CD14-positive monocyte (primary cell): ENCODE measurements at regions not wholly inside any gene's neighbourhood (a gene's known extent, or its start where the extent isn't known, plus 50 kb on each side); places are given as distances from the start of the nearest gene placed in this dataset.

ENCODE experiments used
- DNase-seq, 3 donors: peaks; one replicate each; pipeline ENCODE4 v3.0.0-alpha.2; 2011 to 2022
- H2AFZ ChIP-seq: 2 replicates; pipeline ENCODE4 v1.6.0; 2012; ENCODE audit warnings: mild to moderate bottlenecking, low read depth, low read length, inconsistent platforms; ENCODE audit not compliant: insufficient read depth, poor library complexity, severe bottlenecking
- H3K27ac ChIP-seq, 2 donors: 1 replicate in 1 of 2; 2 replicates in 1 of 2; pipeline ENCODE4 v1.5.1; 2012 to 2013; ENCODE audit warnings: low read length in 2 of 2, control low read depth in 1 of 2, inconsistent platforms in 1 of 2, low read depth in 1 of 2, mild to moderate bottlenecking in 1 of 2
- H3K27me3 ChIP-seq, 2 donors: one replicate each; pipeline versions ENCODE4 v1.6.0 to v1.6.1; 2011 to 2013; ENCODE audit warnings: low read length in 2 of 2; ENCODE audit not compliant: control insufficient read depth in 2 of 2, insufficient read depth in 2 of 2
- H3K36me3 ChIP-seq, 2 donors: replicated peaks in 1 of 2; 1 replicate in 1 of 2; 2 replicates in 1 of 2; pipeline versions ENCODE4 v1.5.1 to v1.6.1; 2012 to 2013; ENCODE audit warnings: low read length in 2 of 2, control low read depth in 1 of 2, inconsistent platforms in 1 of 2, mild to moderate bottlenecking in 1 of 2; ENCODE audit not compliant: insufficient read depth in 2 of 2, control insufficient read depth in 1 of 2
- H3K4me1 ChIP-seq, 2 donors: 1 replicate in 1 of 2; 2 replicates in 1 of 2; pipeline versions ENCODE4 v1.5.1 to v1.6.1; 2012 to 2013; ENCODE audit warnings: low read length in 2 of 2, control low read depth in 1 of 2, inconsistent platforms in 1 of 2, mild to moderate bottlenecking in 1 of 2, moderate library complexity in 1 of 2; ENCODE audit not compliant: insufficient read depth in 2 of 2, control insufficient read depth in 1 of 2
- H3K4me2 ChIP-seq: replicated peaks from 2 replicates; pipeline ENCODE3; 2012; ENCODE audit warnings: low read length, moderate library complexity, mild to moderate bottlenecking; ENCODE audit not compliant: poor library complexity, severe bottlenecking; ENCODE audit errors: extremely low read depth
- H3K4me3 ChIP-seq, 3 experiments: fragments of 200-600 bp in 1 of 3; sonication (generic) in 1 of 3; replicated peaks in 1 of 3; 1 replicate in 2 of 3; 2 replicates in 1 of 3; pipeline ENCODE4 v1.5.1; 2011 to 2013; ENCODE audit warnings: low read length in 3 of 3, mild to moderate bottlenecking in 3 of 3, control low read depth in 2 of 3, low read depth in 2 of 3, inconsistent platforms in 1 of 3, moderate library complexity in 1 of 3
- H3K79me2 ChIP-seq: 2 replicates; pipeline ENCODE4 v1.6.0; 2012; ENCODE audit warnings: mild to moderate bottlenecking, control low read depth, inconsistent platforms, low read length, moderate library complexity; ENCODE audit not compliant: insufficient read depth
- H3K9ac ChIP-seq: 2 replicates; pipeline ENCODE4 v1.6.0; 2017; ENCODE audit warnings: low read length, mild to moderate bottlenecking; ENCODE audit not compliant: insufficient read depth, poor library complexity, severe bottlenecking
- H3K9me3 ChIP-seq, 2 donors: replicated peaks in 1 of 2; 1 replicate in 1 of 2; 2 replicates in 1 of 2; pipeline versions ENCODE4 v1.5.1 to v1.6.1; 2012 to 2013; ENCODE audit warnings: low read length in 2 of 2, control low read depth in 1 of 2; ENCODE audit not compliant: control insufficient read depth in 1 of 2, insufficient read depth in 1 of 2
- H4K20me1 ChIP-seq: 2 replicates; pipeline ENCODE4 v1.6.0; 2012; ENCODE audit warnings: mild to moderate bottlenecking, low read length, control low read depth, moderate library complexity; ENCODE audit not compliant: insufficient read depth
- H3K27ac Mint-ChIP-seq, 7 donors: one replicate each; pipeline ENCODE4 v1.8.0; 2020; ENCODE audit warnings: mild to moderate bottlenecking in 7 of 7, mixed read lengths in 7 of 7, moderate library complexity in 6 of 7, inconsistent platforms in 2 of 7
- H3K27me3 Mint-ChIP-seq, 3 donors: one replicate each; pipeline ENCODE4 v1.8.0; 2021 to 2022; ENCODE audit warnings: low read depth in 3 of 3, mild to moderate bottlenecking in 3 of 3, mixed read lengths in 3 of 3, moderate library complexity in 3 of 3, inconsistent platforms in 1 of 3
- H3K36me3 Mint-ChIP-seq, 2 donors: one replicate each; pipeline ENCODE4 v1.8.0; 2020; ENCODE audit warnings: mixed read lengths in 2 of 2, inconsistent platforms in 1 of 2, mild to moderate bottlenecking in 1 of 2
- H3K4me1 Mint-ChIP-seq: one replicate; pipeline ENCODE4 v1.8.0; 2020; ENCODE audit warnings: mild to moderate bottlenecking, mixed read lengths
- H3K4me3 Mint-ChIP-seq, 2 donors: one replicate each; pipeline ENCODE4 v1.8.0; 2020; ENCODE audit warnings: mild to moderate bottlenecking in 2 of 2, mixed read lengths in 2 of 2, moderate library complexity in 1 of 2
- H3K9me3 Mint-ChIP-seq, 7 donors: one replicate each; pipeline ENCODE4 v1.8.0; 2020 to 2022; ENCODE audit warnings: mixed read lengths in 7 of 7, mild to moderate bottlenecking in 6 of 7, moderate library complexity in 6 of 7, inconsistent platforms in 2 of 7
- WGBS: methylation state at CpG from one replicate; pipeline ENCODE4 v1.1.5; 2013; ENCODE audit warnings: missing lambda C conversion rate; ENCODE audit not compliant: insufficient coverage; 5-methylcytosine and 5-hydroxymethylcytosine counted together
- intact Hi-C, 2 donors: fragments of 100-400 bp; cut with micrococcal nuclease; formaldehyde crosslinking; loops; one replicate each; pipeline versions ENCODE4 v1.15.0 to v1.15.1; 2023
- TF ChIP-seq, protein P1 (sequence below): fragments of 200-600 bp; IDR thresholded peaks from one replicate; pipeline ENCODE4 v1.8.0; 2022; ENCODE audit warnings: antibody characterized with exemption, mild to moderate bottlenecking

DNA sequence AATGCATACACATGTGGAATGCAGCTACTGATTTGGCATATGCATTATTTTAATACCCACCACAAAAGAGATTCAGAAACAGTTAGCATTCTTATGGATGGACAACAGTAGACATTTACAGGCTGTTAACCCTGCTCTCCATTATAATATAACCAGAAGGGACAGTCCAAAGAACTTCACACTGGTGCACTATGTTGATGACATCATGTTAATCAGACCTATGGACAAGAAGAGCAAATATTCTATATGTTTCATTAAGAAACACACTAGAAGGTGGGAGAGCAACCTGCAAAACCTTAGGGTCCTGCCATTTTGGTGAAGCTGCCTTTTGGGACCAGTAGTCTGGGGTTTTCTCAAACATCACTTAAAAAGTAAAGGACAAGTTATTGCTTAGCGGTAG lies 701.3 kb downstream of the UQCRFS1 start:
- intact Hi-C loops = no loop called here
- no peaks in the 10 kb centered on the region for H3K36me3 Mint-ChIP-seq
- H3K79me2 ChIP-seq = no peaks in the 10 kb centered on the region
- H3K9me3 Mint-ChIP-seq = peaks cover 0 to 4% (median 0%) of the 10 kb centered on the region in 7 donors
- no peaks in the 10 kb centered on the region for H3K4me1 ChIP-seq
- H3K36me3 ChIP-seq = no peaks in the 10 kb centered on the region
- H3K27ac Mint-ChIP-seq = no peak overlapping the region
- no peak overlapping the region for H3K9ac ChIP-seq
- no peaks in the 10 kb centered on the region for H3K27me3 ChIP-seq
- TF ChIP-seq, protein P1, sequence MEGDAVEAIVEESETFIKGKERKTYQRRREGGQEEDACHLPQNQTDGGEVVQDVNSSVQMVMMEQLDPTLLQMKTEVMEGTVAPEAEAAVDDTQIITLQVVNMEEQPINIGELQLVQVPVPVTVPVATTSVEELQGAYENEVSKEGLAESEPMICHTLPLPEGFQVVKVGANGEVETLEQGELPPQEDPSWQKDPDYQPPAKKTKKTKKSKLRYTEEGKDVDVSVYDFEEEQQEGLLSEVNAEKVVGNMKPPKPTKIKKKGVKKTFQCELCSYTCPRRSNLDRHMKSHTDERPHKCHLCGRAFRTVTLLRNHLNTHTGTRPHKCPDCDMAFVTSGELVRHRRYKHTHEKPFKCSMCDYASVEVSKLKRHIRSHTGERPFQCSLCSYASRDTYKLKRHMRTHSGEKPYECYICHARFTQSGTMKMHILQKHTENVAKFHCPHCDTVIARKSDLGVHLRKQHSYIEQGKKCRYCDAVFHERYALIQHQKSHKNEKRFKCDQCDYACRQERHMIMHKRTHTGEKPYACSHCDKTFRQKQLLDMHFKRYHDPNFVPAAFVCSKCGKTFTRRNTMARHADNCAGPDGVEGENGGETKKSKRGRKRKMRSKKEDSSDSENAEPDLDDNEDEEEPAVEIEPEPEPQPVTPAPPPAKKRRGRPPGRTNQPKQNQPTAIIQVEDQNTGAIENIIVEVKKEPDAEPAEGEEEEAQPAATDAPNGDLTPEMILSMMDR = no peak
- no peaks in the 10 kb centered on the region for H4K20me1 ChIP-seq
- no peak for DNase-seq
- H2AFZ ChIP-seq = no peak overlapping the region
- no CpG with 5 or more reads among the region's 1 CpG for WGBS
- no peak overlapping the region for H3K4me3 ChIP-seq
- H3K4me1 Mint-ChIP-seq = peaks cover 9% of the 10 kb centered on the region
- no peak overlapping the region for H3K4me3 Mint-ChIP-seq
- H3K9me3 ChIP-seq = no peaks in the 10 kb centered on the region
- H3K27ac ChIP-seq = no peak overlapping the region
- no peak overlapping the region for H3K4me2 ChIP-seq
- peaks cover 0 to 5% (median 3%) of the 10 kb centered on the region in 3 donors for H3K27me3 Mint-ChIP-seq

DNA sequence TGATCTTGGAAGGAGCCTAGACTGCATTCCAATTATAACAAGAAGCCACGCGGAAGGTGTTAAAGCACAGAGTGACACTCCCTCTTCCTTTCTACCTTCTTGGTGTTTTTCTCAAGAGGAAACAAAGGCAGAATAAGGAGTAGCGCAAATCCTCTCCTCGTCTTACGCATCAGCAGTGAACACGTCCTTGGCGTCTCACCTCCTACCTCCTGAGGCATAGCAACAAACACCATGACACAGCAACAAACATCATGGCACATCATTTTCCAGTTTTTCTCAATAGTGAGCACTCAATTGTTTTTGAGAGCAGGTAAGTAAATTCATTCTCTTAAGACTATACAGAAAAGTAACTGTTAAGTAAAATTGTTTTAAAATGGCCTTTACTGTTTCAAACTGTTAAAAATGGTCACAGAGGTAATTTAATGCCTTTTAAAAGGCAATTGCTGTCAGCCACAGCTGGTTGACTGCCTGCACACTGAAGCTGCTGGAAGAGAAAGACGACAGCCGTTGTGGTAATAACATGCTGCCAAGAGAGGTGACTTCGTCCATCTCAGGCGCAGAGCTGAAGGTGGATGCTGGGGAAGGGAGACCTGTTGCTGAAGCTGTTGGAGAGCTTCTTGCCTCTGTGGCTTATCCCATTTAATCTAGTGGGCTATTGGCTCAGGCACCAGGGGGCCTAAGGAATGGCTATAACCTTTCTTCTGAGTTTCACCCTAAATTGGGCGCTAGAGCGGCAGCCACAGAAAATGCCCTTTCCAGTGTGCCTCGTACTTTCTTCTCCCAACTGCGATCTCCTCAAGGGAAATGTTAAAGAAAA lies 703.7 kb downstream of the UQCRFS1 start:
- peak overlapping the region in 1 of 2 donors; percentile 1 for H3K4me3 Mint-ChIP-seq
- 89% methylated on average over 4 of the region's 15 CpGs for WGBS

More for the DNA sequence above, 703.7 kb downstream of the UQCRFS1 start:
- Histone ChIP-seq H4K20me1 (no peaks in the 10 kb centered on the region), H3K9ac (no peak overlapping the region), H3K79me2 (no peaks in the 10 kb centered on the region), H3K36me3 (no peaks in the 10 kb centered on the region), H3K27me3 (no peaks in the 10 kb centered on the region), H3K4me3 (no peak overlapping the region), H3K4me1 (peaks cover 7 to 8% of the 10 kb centered on the region in 2 donors), H2AFZ (no peak overlapping the region), H3K4me2 (no peak overlapping the region), H3K27ac (no peak overlapping the region), H3K9me3 (no peaks in the 10 kb centered on the region)
- Mint-ChIP-seq H3K36me3 (no peaks in the 10 kb centered on the region), H3K27ac (no peak overlapping the region), H3K27me3 (peaks cover 0 to 5% (median 5%) of the 10 kb centered on the region in 3 donors), H3K4me1 (peaks cover 10% of the 10 kb centered on the region), H3K9me3 (peaks cover 0 to 4% (median 0%) of the 10 kb centered on the region in 7 donors)
- intact Hi-C loops = no loop called here
- no peak for DNase-seq
- TF ChIP-seq, protein P1 = no peak
